ENCODE measurements at regions not wholly inside any gene's neighbourhood (a gene's known extent, or its start where the extent isn't known, plus 50 kb on each side); places are given as distances from the start of the nearest gene placed in this dataset.
A peak's percentile ranks its signal among the peaks of the same experiment; 100 is the strongest.

DNA sequence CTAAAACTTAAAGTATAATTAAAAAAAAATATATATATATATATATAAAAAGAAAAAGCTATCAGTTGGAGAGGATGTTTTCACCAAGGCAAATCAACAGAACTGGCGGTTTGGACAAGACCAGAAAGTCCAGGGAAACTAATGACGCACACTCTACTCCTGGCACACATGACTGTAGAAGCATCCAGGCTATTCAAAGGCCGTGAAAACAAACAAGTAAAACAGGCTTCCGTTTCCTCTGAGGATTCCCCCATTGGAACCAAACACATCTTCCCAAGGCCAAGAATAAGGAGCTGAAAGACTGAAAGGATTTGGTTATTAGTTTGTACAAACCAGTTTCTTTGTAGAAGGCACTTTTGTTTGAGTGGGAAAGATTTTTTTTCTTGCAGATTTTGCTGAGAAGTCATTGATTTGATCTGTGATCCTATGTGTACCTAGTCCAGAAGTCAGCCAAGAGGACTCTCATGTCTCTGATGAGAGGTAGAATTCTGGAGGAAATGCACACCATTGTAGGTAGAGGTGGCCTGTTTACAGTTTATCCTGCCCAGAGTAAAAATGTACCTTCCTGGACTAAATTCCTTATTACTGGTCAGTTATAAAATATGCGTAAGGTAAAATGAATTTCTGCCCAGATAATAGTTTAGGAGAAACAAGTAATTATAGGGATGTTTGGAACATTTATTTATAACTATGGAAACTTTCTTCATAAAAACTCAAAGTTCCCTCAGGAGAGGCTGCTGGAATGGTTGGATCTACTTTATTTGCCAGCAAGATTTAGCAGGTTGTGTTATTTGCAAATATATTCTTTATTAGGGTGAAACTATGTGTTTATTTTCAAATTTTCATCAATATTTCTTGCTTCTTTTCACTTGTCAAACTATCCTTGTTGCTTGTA lies 66.5 kb downstream of the DMP1 start:
- H3K4me1 ChIP-seq (ENCODE audit: insufficient read depth), result no peaks in the 10 kb centered on the region
- no peaks in the 10 kb centered on the region for H3K27me3 ChIP-seq
- H3K36me3 ChIP-seq, result no peaks in the 10 kb centered on the region
- peak in 2 of 5 donors; percentile 17 to 45 for DNase-seq
- 11 to 72% (median 38%) methylated on average over 5 of the region's 5 CpGs for WGBS, 3 donors
- H3K4me3 ChIP-seq, result no peak overlapping the region
- intact Hi-C loops (cut with DNase I), result no loop called here
- H3K27ac ChIP-seq, result no peak overlapping the region
- no peak for TF ChIP-seq POLR2A (IDR thresholded peaks at IDR 0.05)
- TF ChIP-seq, protein P1, sequence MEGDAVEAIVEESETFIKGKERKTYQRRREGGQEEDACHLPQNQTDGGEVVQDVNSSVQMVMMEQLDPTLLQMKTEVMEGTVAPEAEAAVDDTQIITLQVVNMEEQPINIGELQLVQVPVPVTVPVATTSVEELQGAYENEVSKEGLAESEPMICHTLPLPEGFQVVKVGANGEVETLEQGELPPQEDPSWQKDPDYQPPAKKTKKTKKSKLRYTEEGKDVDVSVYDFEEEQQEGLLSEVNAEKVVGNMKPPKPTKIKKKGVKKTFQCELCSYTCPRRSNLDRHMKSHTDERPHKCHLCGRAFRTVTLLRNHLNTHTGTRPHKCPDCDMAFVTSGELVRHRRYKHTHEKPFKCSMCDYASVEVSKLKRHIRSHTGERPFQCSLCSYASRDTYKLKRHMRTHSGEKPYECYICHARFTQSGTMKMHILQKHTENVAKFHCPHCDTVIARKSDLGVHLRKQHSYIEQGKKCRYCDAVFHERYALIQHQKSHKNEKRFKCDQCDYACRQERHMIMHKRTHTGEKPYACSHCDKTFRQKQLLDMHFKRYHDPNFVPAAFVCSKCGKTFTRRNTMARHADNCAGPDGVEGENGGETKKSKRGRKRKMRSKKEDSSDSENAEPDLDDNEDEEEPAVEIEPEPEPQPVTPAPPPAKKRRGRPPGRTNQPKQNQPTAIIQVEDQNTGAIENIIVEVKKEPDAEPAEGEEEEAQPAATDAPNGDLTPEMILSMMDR (IDR thresholded peaks at IDR 0.05), result no peak
- TF ChIP-seq EP300 (IDR thresholded peaks at IDR 0.05), result no peak
- no peaks in the 10 kb centered on the region for H3K9me3 ChIP-seq

DNA sequence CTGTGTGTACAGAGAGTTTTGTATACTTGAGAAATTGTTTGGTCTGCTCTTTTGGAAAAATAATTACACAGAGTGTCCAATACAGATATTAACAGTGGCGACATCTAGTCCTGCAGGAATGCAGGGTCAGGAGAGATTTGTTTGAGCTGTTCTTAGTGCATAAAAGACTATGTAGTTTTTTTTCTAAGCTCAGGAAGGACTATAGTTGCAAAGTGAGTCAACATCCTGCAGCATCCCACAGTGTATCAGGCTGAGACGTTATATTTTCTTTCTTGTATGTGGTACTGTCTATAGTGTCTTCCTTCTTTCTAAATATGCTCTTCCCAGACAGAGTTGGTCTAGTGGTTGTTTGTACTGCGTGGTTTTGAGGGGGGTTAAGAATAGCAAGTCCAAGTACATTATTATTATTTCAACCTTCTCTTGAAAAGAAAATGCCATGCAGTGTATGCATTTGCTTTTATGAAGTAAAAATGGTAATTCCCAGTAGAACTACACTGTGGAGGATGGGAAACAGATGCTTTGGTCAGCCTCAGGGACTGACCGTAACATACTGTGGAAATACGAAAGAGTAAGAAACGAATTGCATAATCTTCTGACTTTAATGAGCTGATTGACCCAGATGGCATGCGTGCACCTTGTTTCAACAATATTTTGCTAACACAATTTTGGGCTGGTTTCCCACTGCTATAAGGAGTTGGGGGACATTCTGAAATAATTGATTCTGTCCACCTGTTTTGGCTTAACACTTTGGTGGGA lies 67.4 kb downstream of the DMP1 start:
- DNase-seq, result no peak

DNA sequence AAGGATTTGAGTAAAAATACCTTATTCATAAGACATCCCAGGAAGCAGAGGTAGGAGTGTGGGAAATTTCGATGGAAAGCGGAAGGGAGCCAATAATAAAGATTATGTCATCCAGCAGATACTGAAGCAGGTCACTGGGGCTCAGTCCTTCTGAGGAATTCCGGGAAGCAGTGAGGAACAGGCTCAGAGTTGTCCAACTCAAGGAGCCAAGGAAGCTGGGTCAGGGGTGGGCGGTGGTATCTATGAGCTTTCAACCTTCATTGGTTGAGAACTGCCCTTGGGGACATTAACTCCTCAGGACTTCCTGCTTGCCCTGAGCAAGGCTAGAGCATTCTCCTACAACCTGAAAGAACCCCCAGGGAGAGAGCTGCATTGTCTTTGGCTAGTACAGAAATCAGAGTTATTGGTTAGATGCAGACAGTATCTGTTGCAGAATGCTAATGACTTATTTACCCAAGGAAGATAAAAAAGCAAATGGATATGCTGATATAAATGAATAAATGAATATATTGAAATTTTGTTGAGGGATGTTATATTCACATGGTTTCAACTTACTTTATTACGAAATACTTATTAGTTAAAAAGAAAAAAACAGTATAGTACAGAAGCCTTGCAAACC lies 68.2 kb downstream of the DMP1 start:
- no peak overlapping the region for H3K27ac ChIP-seq
- intact Hi-C loops (cut with DNase I), result no loop called here

More for the DNA sequence above, 67.4 kb downstream of the DMP1 start:
- no peaks in the 10 kb centered on the region for H3K9me3 ChIP-seq
- no peaks in the 10 kb centered on the region for H3K4me1 ChIP-seq (ENCODE audit: insufficient read depth)
- TF ChIP-seq, protein P1 (IDR thresholded peaks at IDR 0.05), result no peak
- TF ChIP-seq EP300 (IDR thresholded peaks at IDR 0.05), result no peak
- H3K36me3 ChIP-seq, result no peaks in the 10 kb centered on the region
- no peaks in the 10 kb centered on the region for H3K27me3 ChIP-seq
- intact Hi-C loops (cut with DNase I), result no loop called here
- H3K27ac ChIP-seq, result no peak overlapping the region
- WGBS, 3 donors, result 46 to 52% (median 47%) methylated on average over 7 of the region's 7 CpGs
- H3K4me3 ChIP-seq, result no peak overlapping the region

More for the DNA sequence above, 68.2 kb downstream of the DMP1 start:
- DNase-seq, result no peak
- 71 to 78% (median 72%) methylated on average over 5 of the region's 5 CpGs for WGBS, 3 donors
- Histone ChIP-seq H3K36me3 (no peaks in the 10 kb centered on the region), H3K9me3 (no peaks in the 10 kb centered on the region), H3K27me3 (no peaks in the 10 kb centered on the region), H3K4me1 (ENCODE audit: insufficient read depth) (no peaks in the 10 kb centered on the region), H3K4me3 (no peak overlapping the region)
- TF ChIP-seq, protein P1 (IDR thresholded peaks at IDR 0.05), result no peak
- TF ChIP-seq POLR2A (IDR thresholded peaks at IDR 0.05), result no peak
- TF ChIP-seq EP300 (IDR thresholded peaks at IDR 0.05), result no peak
